K562 (cell line): ENCODE measurements at regions not wholly inside any gene's neighbourhood (a gene's known extent, or its start where the extent isn't known, plus 50 kb on each side); places are given as distances from the start of the nearest gene placed in this dataset.

Experiments
- MGA ChIP-seq: fragments of 450-650 bp; IDR thresholded peaks from 2 replicates; pipeline ENCODE4 v1.6.1; 2016; ENCODE audit warnings: mild to moderate bottlenecking, moderate library complexity

- no peak for TF ChIP-seq MGA
Measured at GRCh38 chr3:181274025-181274424, 284.5 kb upstream of the DNAJC19 start (continued).
